Right atrium auricular region (tissue), 2 donors: ENCODE measurements at regions not wholly inside any gene's neighbourhood (a gene's known extent, or its start where the extent isn't known, plus 50 kb on each side); places are given as distances from the start of the nearest gene placed in this dataset.

Source experiments
- DNase-seq: peaks from one replicate; pipeline ENCODE4 v3.0.0-alpha.2; 2019; ENCODE audit warnings: low spot score
- H3K27ac ChIP-seq, 2 donors: fragments of 200-600 bp; sonication (generic); 1 replicate in 1 of 2; 2 replicates in 1 of 2; pipeline ENCODE4 v1.5.1; 2016 to 2019
- H3K27me3 ChIP-seq, 2 donors: fragments of 200-600 bp; sonication (generic); one replicate each; pipeline versions ENCODE4 v1.5.1 to v1.6.0; 2017 to 2019
- H3K36me3 ChIP-seq: fragments of 200-600 bp; sonication (generic); one replicate; pipeline ENCODE4 v1.5.1; 2016
- H3K4me1 ChIP-seq, 2 donors: fragments of 200-600 bp; sonication (generic); one replicate each; pipeline versions ENCODE4 v1.5.1 to v1.6.0; 2017 to 2019
- H3K4me3 ChIP-seq, 2 donors: fragments of 200-600 bp; sonication (generic); 1 replicate in 1 of 2; 2 replicates in 1 of 2; pipeline ENCODE4 v1.5.1; 2017 to 2019; ENCODE audit warnings: mild to moderate bottlenecking in 1 of 2, moderate library complexity in 1 of 2
- H3K9me3 ChIP-seq, 2 donors: fragments of 200-600 bp; sonication (generic); one replicate each; pipeline ENCODE4 v1.5.1; 2019
- CTCF ChIP-seq, 2 donors: fragments of 200-600 bp; sonication (generic); IDR thresholded peaks; one replicate each; pipeline ENCODE4 v1.5.1; 2019; ENCODE audit warnings: antibody characterized with exemption in 2 of 2

GRCh38 chr16:35745191-35745590 lies 2285.8 kb downstream of the TP53TG3F start:
- TF ChIP-seq CTCF (IDR thresholded peaks at IDR 0.05), result no peak
- Histone ChIP-seq H3K4me3 (no peak overlapping the region), H3K4me1 (no peaks in the 10 kb centered on the region), H3K9me3 (no peaks in the 10 kb centered on the region), H3K27me3 (no peaks in the 10 kb centered on the region), H3K36me3 (no peaks in the 10 kb centered on the region), H3K27ac (no peak overlapping the region)
- DNase-seq, result no peak

DNA sequence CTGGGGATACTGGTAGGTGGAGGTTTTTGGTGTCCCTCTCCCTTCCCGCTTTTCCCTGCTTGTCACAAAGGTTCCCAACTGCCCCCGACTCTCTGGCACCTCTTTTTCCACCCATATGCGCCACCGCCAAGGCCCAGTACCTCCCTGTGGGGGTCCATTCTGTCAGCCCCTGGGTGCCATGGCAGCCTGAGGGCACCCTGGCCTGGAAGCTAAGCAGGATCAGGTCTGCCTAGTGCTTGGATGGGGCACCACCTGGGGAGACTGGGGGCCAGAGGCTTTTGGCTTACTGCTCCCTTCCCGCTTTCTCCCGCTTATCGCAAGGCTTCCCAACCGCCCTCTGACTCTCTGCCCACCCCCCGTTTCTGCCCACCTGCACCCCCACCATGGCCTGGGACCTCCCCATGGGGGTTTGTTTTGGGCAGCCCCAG lies 2286.4 kb downstream of the TP53TG3F start:
- no peak for TF ChIP-seq CTCF (IDR thresholded peaks at IDR 0.05)
- no peaks in the 10 kb centered on the region for H3K4me1 ChIP-seq
- H3K4me3 ChIP-seq, result no peak overlapping the region
- DNase-seq, result peak; percentile 47
- H3K27ac ChIP-seq, result no peak overlapping the region
- H3K27me3 ChIP-seq, result no peaks in the 10 kb centered on the region
- no peaks in the 10 kb centered on the region for H3K36me3 ChIP-seq
- H3K9me3 ChIP-seq, result no peaks in the 10 kb centered on the region

DNA sequence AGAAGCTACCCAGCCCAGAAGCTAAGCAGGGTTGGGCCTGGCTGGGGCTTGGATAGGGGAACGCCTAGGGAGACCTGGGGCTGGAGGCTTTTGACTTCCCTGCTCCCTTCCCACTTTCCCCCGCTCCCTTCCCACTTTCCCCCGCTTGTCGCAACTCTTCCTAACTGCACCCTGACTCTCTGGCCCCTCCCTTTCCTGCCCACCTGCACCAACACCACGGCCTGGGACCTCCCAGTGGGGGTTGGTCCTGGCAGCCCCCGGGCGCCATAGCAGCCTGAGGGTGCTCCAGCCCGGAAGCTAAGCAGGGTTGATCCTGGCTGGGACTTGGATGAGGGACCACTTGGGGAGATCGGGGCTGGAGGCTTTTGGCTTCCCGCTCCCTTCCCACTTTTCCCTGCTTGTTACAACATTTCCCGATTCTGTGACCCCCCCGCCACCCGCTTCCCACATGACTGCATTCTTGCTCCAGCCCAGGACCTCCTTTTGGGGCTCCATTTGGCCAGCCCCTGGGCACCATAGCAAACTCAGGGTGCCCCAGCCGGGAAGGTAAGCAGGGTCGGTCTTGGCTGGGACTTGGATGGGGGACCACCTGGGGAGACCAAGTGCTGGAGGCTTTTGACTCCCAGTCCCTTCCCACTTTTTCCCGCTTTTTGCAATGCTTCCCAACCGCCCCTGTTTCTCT lies 2287.0 kb downstream of the TP53TG3F start:
- Histone ChIP-seq H3K27ac (no peak overlapping the region), H3K4me3 (no peak overlapping the region), H3K27me3 (no peaks in the 10 kb centered on the region), H3K4me1 (no peaks in the 10 kb centered on the region), H3K36me3 (no peaks in the 10 kb centered on the region), H3K9me3 (no peaks in the 10 kb centered on the region)
- no peak for TF ChIP-seq CTCF (IDR thresholded peaks at IDR 0.05)
- peak; percentile 21 for DNase-seq

- H3K36me3 ChIP-seq, result no peaks in the 10 kb centered on the region
- no peak overlapping the region for H3K4me3 ChIP-seq
- H3K27me3 ChIP-seq, result no peaks in the 10 kb centered on the region
- no peak overlapping the region for H3K27ac ChIP-seq
- H3K9me3 ChIP-seq, result no peaks in the 10 kb centered on the region
- TF ChIP-seq CTCF (IDR thresholded peaks at IDR 0.05), result no peak
- no peaks in the 10 kb centered on the region for H3K4me1 ChIP-seq
- DNase-seq, result peak; percentile 30
These were observed 2287.7 kb downstream of the TP53TG3F start for GRCh38 chr16:35746963-35747657.

- no peak overlapping the region for H3K27ac ChIP-seq
- no peak for TF ChIP-seq CTCF (IDR thresholded peaks at IDR 0.05)
- H3K9me3 ChIP-seq, result no peaks in the 10 kb centered on the region
- H3K27me3 ChIP-seq, result no peaks in the 10 kb centered on the region
- H3K4me1 ChIP-seq, result no peaks in the 10 kb centered on the region
- no peaks in the 10 kb centered on the region for H3K36me3 ChIP-seq
- no peak overlapping the region for H3K4me3 ChIP-seq
- peak; percentile 28 for DNase-seq
These were observed 2288.4 kb downstream of the TP53TG3F start for GRCh38 chr16:35747658-35748455.
